NCI-H748 (cell line): ENCODE measurements at regions not wholly inside any gene's neighbourhood (a gene's known extent, or its start where the extent isn't known, plus 50 kb on each side); places are given as distances from the start of the nearest gene placed in this dataset.

Experiments used
- DNase-seq: peaks from one replicate; lab custom pipeline; 2025; ENCODE audit not compliant: unreplicated experiment; lab: John Stamatoyannopoulos, UW

- DNase-seq, result no peak
Measured at GRCh38 chr6:170048615-170049256, 242.1 kb downstream of the DLL1 start.

GRCh38 chr6:170047823-170048222, 243.1 kb downstream of the DLL1 start:
- DNase-seq, result no peak

- DNase-seq, result no peak
Measured at GRCh38 chr6:170046791-170047626, 243.9 kb downstream of the DLL1 start.

- DNase-seq, result no peak
Measured at GRCh38 chr6:170045981-170046667, 244.8 kb downstream of the DLL1 start.

GRCh38 chr6:170045563-170045960, 245.3 kb downstream of the DLL1 start:
- DNase-seq, result no peak

GRCh38 chr6:170044836-170045562, 245.9 kb downstream of the DLL1 start:
- no peak for DNase-seq

- no peak for DNase-seq
Measured at GRCh38 chr6:170043881-170044790, 246.7 kb downstream of the DLL1 start.

- no peak for DNase-seq
Measured at GRCh38 chr6:170043150-170043819, 247.6 kb downstream of the DLL1 start.

GRCh38 chr6:170042596-170043118, 248.2 kb downstream of the DLL1 start:
- no peak for DNase-seq

GRCh38 chr6:170042123-170042522, 248.8 kb downstream of the DLL1 start:
- no peak for DNase-seq

- no peak for DNase-seq
Measured at GRCh38 chr6:170041526-170041925, 249.4 kb downstream of the DLL1 start.

GRCh38 chr6:170040906-170041305, 250.0 kb downstream of the DLL1 start:
- no peak for DNase-seq

GRCh38 chr6:170040115-170040500, 250.8 kb downstream of the DLL1 start:
- no peak for DNase-seq

- no peak for DNase-seq
Measured at GRCh38 chr6:170039156-170040114, 251.4 kb downstream of the DLL1 start.

- DNase-seq, result no peak
Measured at GRCh38 chr6:170038708-170039107, 252.2 kb downstream of the DLL1 start.

- DNase-seq, result no peak
Measured at GRCh38 chr6:170038251-170038650, 252.6 kb downstream of the DLL1 start.

- no peak for DNase-seq
Measured at GRCh38 chr6:170037541-170038250, 253.2 kb downstream of the DLL1 start.

- no peak for DNase-seq
Measured at GRCh38 chr6:170036916-170037315, 254.0 kb downstream of the DLL1 start.
